H1 (cell line): ENCODE measurements at regions not wholly inside any gene's neighbourhood (a gene's known extent, or its start where the extent isn't known, plus 50 kb on each side); places are given as distances from the start of the nearest gene placed in this dataset.

Experiments used
- CTCF ChIA-PET: fragments of 300-600 bp; sonication (Branson Sonifier 250); formaldehyde crosslinking; loops from one replicate; lab custom pipeline; 2021; ENCODE audit not compliant: partially characterized antibody; lab: Charles Lee
- POLR2A ChIA-PET: fragments of 300-600 bp; sonication (Branson Sonifier 250); formaldehyde crosslinking; loops from one replicate; lab custom pipeline; 2021; ENCODE audit warnings: inconsistent platforms; ENCODE audit not compliant: partially characterized antibody; lab: Charles Lee
- DNase-seq, 2 experiments: peaks; one replicate each; pipeline versions ENCODE4 v3.0.0 to v3.0.0-alpha.2; 2010 to 2022; ENCODE audit warnings: low spot score in 2 of 2, low read depth in 1 of 2, mixed read lengths in 1 of 2
- FAIRE-seq: peaks from 2 replicates; lab custom pipeline; 2011; peaks lifted over from hg19 to GRCh38; lab: Jason Lieb, UNC
- H2AFZ ChIP-seq: 2 replicates; pipeline ENCODE4 v1.8.1; 2012; ENCODE audit warnings: low read length, inconsistent platforms
- H2AK5ac ChIP-seq: 2 replicates; pipeline ENCODE4 v1.6.1; 2013; ENCODE audit warnings: low read depth, low read length
- H2BK120ac ChIP-seq: replicated peaks from 2 replicates; pipeline ENCODE3; 2013; ENCODE audit warnings: low read depth, low read length, inconsistent platforms
- H2BK12ac ChIP-seq: 2 replicates; pipeline ENCODE4 v1.6.1; 2013; ENCODE audit warnings: low read depth, low read length
- H2BK15ac ChIP-seq: 2 replicates; pipeline ENCODE4 v1.6.1; 2013; ENCODE audit warnings: low read length
- H2BK20ac ChIP-seq: 2 replicates; pipeline ENCODE4 v1.6.1; 2013; ENCODE audit warnings: low read length
- H2BK5ac ChIP-seq: 2 replicates; pipeline ENCODE4 v1.6.1; 2013; ENCODE audit warnings: low read depth, low read length
- H3K14ac ChIP-seq: 2 replicates; pipeline ENCODE4 v1.6.1; 2013; ENCODE audit warnings: inconsistent platforms; ENCODE audit not compliant: insufficient read length
- H3K18ac ChIP-seq: 2 replicates; pipeline ENCODE4 v1.6.1; 2013; ENCODE audit warnings: low read length; ENCODE audit errors: extremely low read depth
- H3K23ac ChIP-seq: 2 replicates; pipeline ENCODE4 v1.6.1; 2013; ENCODE audit warnings: inconsistent platforms; ENCODE audit not compliant: insufficient read length
- H3K23me2 ChIP-seq: 2 replicates; pipeline ENCODE4 v1.6.1; 2013; ENCODE audit warnings: low read depth, low read length
- H3K27ac ChIP-seq: 2 replicates; pipeline ENCODE4 v1.6.1; 2011; ENCODE audit warnings: low read depth, low read length, inconsistent platforms
- H3K27me3 ChIP-seq, 4 experiments: replicated peaks in 1 of 4; 1 replicate in 1 of 4; 2 replicates in 3 of 4; pipeline versions ENCODE4 v1.6.1 to v1.8.1; 2011 to 2013; ENCODE audit warnings: low read length in 3 of 4, mild to moderate bottlenecking in 3 of 4, inconsistent platforms in 2 of 4, mixed read lengths in 2 of 4, moderate library complexity in 1 of 4; ENCODE audit not compliant: control insufficient read depth in 3 of 4, insufficient read depth in 3 of 4; ENCODE audit errors: extremely low read depth in 1 of 4
- H3K36me3 ChIP-seq, 4 experiments: 2 replicates each; pipeline versions ENCODE4 v1.6.1 to v1.8.1; 2011 to 2013; ENCODE audit warnings: mild to moderate bottlenecking in 4 of 4, low read length in 3 of 4, moderate library complexity in 2 of 4, control low read depth in 1 of 4, inconsistent platforms in 1 of 4; ENCODE audit not compliant: insufficient read depth in 4 of 4, control insufficient read depth in 2 of 4
- H3K4ac ChIP-seq: replicated peaks from 2 replicates; pipeline ENCODE3; 2013; ENCODE audit warnings: low read length, low read depth, mixed read lengths, inconsistent platforms; ENCODE audit not compliant: insufficient read length
- H3K4me1 ChIP-seq, 4 experiments: replicated peaks in 1 of 4; 1 replicate in 1 of 4; 2 replicates in 3 of 4; pipeline versions ENCODE4 v1.6.1 to v1.8.1; 2011 to 2013; ENCODE audit warnings: low read length in 3 of 4, inconsistent platforms in 2 of 4, mixed read lengths in 1 of 4; ENCODE audit not compliant: insufficient read depth in 4 of 4, control insufficient read depth in 3 of 4
- H3K4me2 ChIP-seq, 2 experiments: 2 replicates each; pipeline versions ENCODE4 v1.6.1 to v1.8.1; 2011 to 2013; ENCODE audit warnings: low read depth in 2 of 2, low read length in 2 of 2, control low read depth in 1 of 2, inconsistent platforms in 1 of 2, mild to moderate bottlenecking in 1 of 2; ENCODE audit not compliant: insufficient read depth in 1 of 2
- H3K4me3 ChIP-seq, 4 experiments: fragments of 200-600, 300-600 bp in 1 of 4; sonication (generic), shearing (Covaris generic), sonication (Bioruptor Twin) in 1 of 4; 2 replicates each; pipeline versions ENCODE4 v1.5.1 to v1.8.1; 2011 to 2016; ENCODE audit warnings: low read length in 4 of 4, low read depth in 3 of 4, control low read depth in 2 of 4, inconsistent platforms in 2 of 4, mild to moderate bottlenecking in 2 of 4, mixed read lengths in 1 of 4, moderate library complexity in 1 of 4; ENCODE audit not compliant: insufficient read depth in 2 of 4; ENCODE audit errors: extremely low read depth in 1 of 4
- H3K56ac ChIP-seq: replicated peaks from 2 replicates; pipeline ENCODE3; 2013; ENCODE audit warnings: low read depth, mild to moderate bottlenecking, mixed read lengths, low read length, inconsistent platforms; ENCODE audit not compliant: insufficient read length
- H3K79me1 ChIP-seq: 2 replicates; pipeline ENCODE4 v1.6.1; 2013; ENCODE audit warnings: low read depth, low read length, control low read depth
- H3K79me2 ChIP-seq, 2 experiments: 2 replicates each; pipeline versions ENCODE4 v1.6.1 to v1.8.1; 2012 to 2013; ENCODE audit warnings: low read length in 2 of 2, mild to moderate bottlenecking in 2 of 2, inconsistent platforms in 1 of 2; ENCODE audit not compliant: insufficient read depth in 2 of 2, control insufficient read depth in 1 of 2
- H3K9ac ChIP-seq, 4 experiments: replicated peaks in 1 of 4; 1 replicate in 1 of 4; 2 replicates in 3 of 4; pipeline versions ENCODE4 v1.6.1 to v1.8.1; 2011 to 2013; ENCODE audit warnings: low read depth in 3 of 4, low read length in 3 of 4, control low read depth in 2 of 4, mild to moderate bottlenecking in 2 of 4, moderate library complexity in 2 of 4, inconsistent platforms in 1 of 4; ENCODE audit errors: extremely low read depth in 1 of 4
- H3K9me3 ChIP-seq, 2 experiments: 2 replicates each; pipeline versions ENCODE4 v1.6.1 to v1.8.1; 2012 to 2013; ENCODE audit warnings: mild to moderate bottlenecking in 2 of 2, moderate library complexity in 2 of 2, control low read depth in 1 of 2, inconsistent platforms in 1 of 2, low read depth in 1 of 2, low read length in 1 of 2, mixed read lengths in 1 of 2; ENCODE audit not compliant: insufficient read depth in 2 of 2
- H4K20me1 ChIP-seq, 2 experiments: replicated peaks in 1 of 2; 2 replicates each; pipeline versions ENCODE3 to v1.8.1; 2011 to 2013; ENCODE audit warnings: inconsistent platforms in 2 of 2, low read length in 2 of 2, mild to moderate bottlenecking in 1 of 2; ENCODE audit not compliant: insufficient read depth in 2 of 2, control insufficient read depth in 1 of 2
- H4K5ac ChIP-seq: 2 replicates; pipeline ENCODE4 v1.6.1; 2013; ENCODE audit warnings: low read length, low read depth, mixed read lengths, inconsistent platforms; ENCODE audit not compliant: insufficient read length
- H4K8ac ChIP-seq: 2 replicates; pipeline ENCODE4 v1.8.0; 2013; ENCODE audit warnings: mild to moderate bottlenecking, moderate library complexity, low read length, inconsistent platforms; ENCODE audit not compliant: insufficient read depth; ENCODE audit errors: extremely low read depth
- H4K91ac ChIP-seq: replicated peaks from 2 replicates; pipeline ENCODE3; 2013; ENCODE audit warnings: low read length, mixed read lengths, inconsistent platforms; ENCODE audit not compliant: insufficient read length
- BACH1 ChIP-seq: IDR thresholded peaks from 2 replicates; pipeline ENCODE4 v1.6.1; 2012; ENCODE audit warnings: low read length, improper control_type of control experiment
- CBX8 ChIP-seq: fragments of 300-800, 300-1000 bp; sonication (generic); IDR thresholded peaks from 2 replicates; pipeline ENCODE4 v1.7.1; 2016; ENCODE audit warnings: low read depth, low read length, borderline replicate concordance
- NRF1 ChIP-seq: IDR thresholded peaks from 2 replicates; pipeline ENCODE4 v1.6.1; 2011; ENCODE audit warnings: mild to moderate bottlenecking, low read depth, low read length, improper control_type of control experiment
- POLR2A ChIP-seq, 2 experiments: IDR thresholded peaks; 1 replicate in 1 of 2; 2 replicates in 1 of 2; pipeline ENCODE4 v1.6.1; 2011; ENCODE audit warnings: low read depth in 2 of 2, low read length in 2 of 2, mild to moderate bottlenecking in 2 of 2; ENCODE audit errors: control extremely low read depth in 1 of 2
- RAD21 ChIP-seq, 2 experiments: IDR thresholded peaks in 1 of 2; conservative IDR thresholded peaks in 1 of 2; 2 replicates each; pipeline ENCODE4 v1.6.1; 2011; ENCODE audit warnings: low read depth in 2 of 2, low read length in 2 of 2, improper control_type of control experiment in 1 of 2, inconsistent platforms in 1 of 2, mild to moderate bottlenecking in 1 of 2, moderate library complexity in 1 of 2
- SAP30 ChIP-seq: fragments of 300-600 bp; sonication (generic); IDR thresholded peaks from 2 replicates; pipeline ENCODE4 v1.7.1; 2012; ENCODE audit warnings: low read length, moderate library complexity, mild to moderate bottlenecking, inconsistent platforms; ENCODE audit not compliant: insufficient read depth, insufficient replicate concordance
- SRF ChIP-seq: IDR thresholded peaks from 2 replicates; pipeline ENCODE4 v1.6.1; 2011; ENCODE audit warnings: mild to moderate bottlenecking, low read depth, low read length, moderate library complexity
- TAF7 ChIP-seq: optimal IDR thresholded peaks from 2 replicates; pipeline ENCODE3; 2011; ENCODE audit warnings: low read depth, mild to moderate bottlenecking, inconsistent platforms, low read length, moderate library complexity, borderline replicate concordance
- TBP ChIP-seq: IDR thresholded peaks from 2 replicates; pipeline ENCODE4 v1.6.1; 2011; ENCODE audit warnings: low read depth, low read length, improper control_type of control experiment
- WGBS, 2 experiments: shearing (Covaris generic) in 1 of 2; methylation state at CpG; one replicate each; pipeline versions ENCODE4 v1.1.6 to v1.1.7; 2013 to 2015; ENCODE audit warnings: low lambda C conversion rate in 2 of 2, mixed read lengths in 2 of 2, inconsistent platforms in 1 of 2, low coverage in 1 of 2, missing lambda C conversion rate in 1 of 2; ENCODE audit not compliant: insufficient replicate concordance in 2 of 2, insufficient coverage in 1 of 2, insufficient read length in 1 of 2; ENCODE audit errors: extremely low coverage in 1 of 2, missing lambda C conversion rate in 1 of 2; 5-methylcytosine and 5-hydroxymethylcytosine counted together
- TF ChIP-seq, protein P1 (sequence below): IDR thresholded peaks from 2 replicates; pipeline ENCODE4 v1.6.1; 2012; ENCODE audit warnings: low read length, inconsistent platforms
- TF ChIP-seq, protein P2 (sequence below): IDR thresholded peaks from 2 replicates; pipeline ENCODE4 v1.6.1; 2011; ENCODE audit warnings: low read depth, mild to moderate bottlenecking, low read length; ENCODE audit not compliant: insufficient read depth

DNA sequence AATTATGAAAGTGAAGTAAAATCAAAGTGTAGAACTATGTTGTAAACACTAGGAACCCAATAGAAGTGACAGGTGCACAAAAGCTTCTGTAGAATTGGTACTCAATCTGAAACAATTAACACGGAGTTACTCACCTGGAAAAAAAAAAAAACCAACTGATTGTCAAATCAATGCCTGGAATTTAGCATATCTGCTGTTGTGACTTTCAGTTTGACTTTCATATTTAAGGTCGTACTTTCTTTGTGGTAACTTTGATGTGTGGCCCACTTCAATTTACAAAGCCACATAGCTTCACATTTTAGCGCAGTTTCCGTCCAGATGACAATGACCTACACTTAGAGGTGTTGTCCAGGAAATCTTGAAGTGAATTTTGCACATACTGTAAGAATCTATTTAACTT, 1124.9 kb downstream of the STIM2 start:
- Histone ChIP-seq H3K79me2 (no peaks in the 10 kb centered on the region), H3K9me3 (no peaks in the 10 kb centered on the region), H4K91ac (no peak overlapping the region), H3K23ac (no peak overlapping the region), H2BK5ac (no peak overlapping the region), H3K27ac (no peak overlapping the region), H3K36me3 (no peaks in the 10 kb centered on the region), H3K9ac (no peak overlapping the region), H3K4me3 (no peak overlapping the region), H2BK12ac (no peak overlapping the region), H3K79me1 (no peaks in the 10 kb centered on the region), H2AFZ (no peak overlapping the region), H3K4ac (no peak overlapping the region), H3K4me2 (no peak overlapping the region), H4K20me1 (no peaks in the 10 kb centered on the region), H2BK120ac (no peak overlapping the region), H3K27me3 (no peaks in the 10 kb centered on the region), H3K14ac (no peak overlapping the region), H4K5ac (no peak overlapping the region), H3K56ac (no peak overlapping the region), H2BK15ac (no peak overlapping the region), H2AK5ac (no peak overlapping the region), H3K23me2 (no peaks in the 10 kb centered on the region), H2BK20ac (no peak overlapping the region), H3K4me1 (no peaks in the 10 kb centered on the region), H4K8ac (no peak overlapping the region), H3K18ac (no peak overlapping the region)
- FAIRE-seq (no peak), DNase-seq (no peak)
- WGBS, 2 experiments, result 91% methylated on average over 4 of the region's 4 CpGs; no CpG with 5 or more reads in 1 of the 2 experiments
- ChIA-PET CTCF (interaction anchor here (1.2 kb wide), 1 partner anchor 10 kb away, joined by 3 read pairs; no protein-coding TSS in a partner anchor), POLR2A (no interaction called here)
- TF ChIP-seq SAP30, result no peak
- TF ChIP-seq RAD21 (IDR thresholded peaks at IDR 0.05 in 1 of 2, conservative IDR thresholded peaks at IDR 0.05 in 1 of 2; ENCODE audit: low read depth in 2 of 2, low read length in 2 of 2), result no peak
- TF ChIP-seq, protein P1, sequence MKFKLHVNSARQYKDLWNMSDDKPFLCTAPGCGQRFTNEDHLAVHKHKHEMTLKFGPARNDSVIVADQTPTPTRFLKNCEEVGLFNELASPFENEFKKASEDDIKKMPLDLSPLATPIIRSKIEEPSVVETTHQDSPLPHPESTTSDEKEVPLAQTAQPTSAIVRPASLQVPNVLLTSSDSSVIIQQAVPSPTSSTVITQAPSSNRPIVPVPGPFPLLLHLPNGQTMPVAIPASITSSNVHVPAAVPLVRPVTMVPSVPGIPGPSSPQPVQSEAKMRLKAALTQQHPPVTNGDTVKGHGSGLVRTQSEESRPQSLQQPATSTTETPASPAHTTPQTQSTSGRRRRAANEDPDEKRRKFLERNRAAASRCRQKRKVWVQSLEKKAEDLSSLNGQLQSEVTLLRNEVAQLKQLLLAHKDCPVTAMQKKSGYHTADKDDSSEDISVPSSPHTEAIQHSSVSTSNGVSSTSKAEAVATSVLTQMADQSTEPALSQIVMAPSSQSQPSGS, result no peak
- TF ChIP-seq, protein P2, sequence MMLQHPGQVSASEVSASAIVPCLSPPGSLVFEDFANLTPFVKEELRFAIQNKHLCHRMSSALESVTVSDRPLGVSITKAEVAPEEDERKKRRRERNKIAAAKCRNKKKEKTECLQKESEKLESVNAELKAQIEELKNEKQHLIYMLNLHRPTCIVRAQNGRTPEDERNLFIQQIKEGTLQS, result no peak
- TF ChIP-seq TBP, result no peak
- TF ChIP-seq BACH1, result no peak
- TF ChIP-seq POLR2A (IDR thresholded peaks at IDR 0.05; ENCODE audit: control extremely low read depth in 1 of 2, low read depth in 2 of 2, low read length in 2 of 2), result no peak
- TF ChIP-seq CBX8, result no peak
- no peak for TF ChIP-seq NRF1
- TF ChIP-seq SRF, result no peak
- TF ChIP-seq TAF7, result no peak
